Right forelimb (tissue), 1 donor: ENCODE measurements at regions not wholly inside any gene's neighbourhood (a gene's known extent, or its start where the extent isn't known, plus 50 kb on each side); places are given as distances from the start of the nearest gene placed in this dataset.
"Not testable (repeated sequence)": the region's sequence is repeated elsewhere in the genome, so short reads cannot be mapped to it uniquely, and the experiment has no call there.

Experiments used
- DNase-seq: peaks from one replicate; pipeline ENCODE4 v3.0.0-alpha.2; 2018

DNA sequence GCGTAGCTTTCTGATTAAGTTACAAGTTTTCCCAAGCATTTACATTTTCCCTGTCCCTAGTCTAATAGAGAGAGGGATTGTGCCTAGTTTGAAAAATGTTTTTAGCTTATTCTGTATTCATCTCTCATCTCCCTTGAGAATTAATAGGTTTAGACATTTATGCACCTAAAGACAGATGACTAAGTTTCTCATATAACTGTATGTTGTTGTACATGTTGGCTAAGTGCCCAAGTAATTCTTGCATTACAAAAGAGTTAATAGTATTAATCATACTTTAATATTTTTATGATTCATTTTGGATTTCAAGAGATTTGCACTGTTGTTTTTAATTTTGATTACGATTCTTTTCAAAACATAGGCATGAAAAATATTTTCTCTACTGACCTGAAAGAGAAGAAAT is 109.0 kb upstream of the TBL1XR1 start:
- no peak for DNase-seq

GRCh38 chr3:177307391-177307790 is 110.1 kb upstream of the TBL1XR1 start:
- no peak for DNase-seq

DNA sequence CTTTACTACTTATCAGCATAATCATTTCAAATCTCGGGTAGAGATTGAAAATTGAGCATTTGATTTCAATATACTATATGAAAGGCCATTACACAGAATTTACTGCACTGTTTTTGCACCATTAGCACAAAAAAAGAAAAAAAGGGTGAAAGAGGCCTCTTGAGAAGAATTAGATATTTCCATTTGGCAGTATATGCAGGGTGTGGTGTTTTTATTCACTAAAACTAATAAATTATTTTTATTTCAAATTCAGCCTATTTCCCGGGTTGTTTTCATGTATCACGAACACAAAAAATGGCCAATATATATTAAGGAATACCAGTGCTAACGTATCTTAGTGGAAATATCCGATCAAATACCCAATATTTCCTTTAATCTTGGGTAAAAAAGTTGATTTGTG is 110.5 kb upstream of the TBL1XR1 start:
- DNase-seq: no peak

- DNase-seq: no peak
These were observed 111.0 kb upstream of the TBL1XR1 start for GRCh38 chr3:177308286-177308685.

DNA sequence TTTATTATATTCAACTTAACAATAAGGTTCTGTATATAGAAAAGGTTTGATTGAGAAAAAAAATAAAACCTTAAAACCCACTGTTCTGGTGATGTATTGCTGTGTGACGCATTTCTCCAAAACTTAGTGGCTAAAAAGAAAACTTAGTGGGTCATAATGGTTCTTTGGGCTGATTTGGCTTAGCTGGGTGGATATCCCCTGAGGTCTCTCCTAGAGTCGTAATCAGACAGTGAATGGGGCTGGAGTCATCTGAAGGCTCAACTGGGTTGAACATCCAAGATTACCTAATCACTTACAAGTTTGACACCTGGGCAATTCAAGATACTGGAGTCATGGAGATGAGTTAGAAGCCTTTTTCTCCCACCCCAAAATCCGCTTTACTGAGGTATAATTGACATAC is 111.6 kb upstream of the TBL1XR1 start:
- DNase-seq: no peak

GRCh38 chr3:177312491-177312890 is 115.2 kb upstream of the TBL1XR1 start:
- no peak for DNase-seq

DNA sequence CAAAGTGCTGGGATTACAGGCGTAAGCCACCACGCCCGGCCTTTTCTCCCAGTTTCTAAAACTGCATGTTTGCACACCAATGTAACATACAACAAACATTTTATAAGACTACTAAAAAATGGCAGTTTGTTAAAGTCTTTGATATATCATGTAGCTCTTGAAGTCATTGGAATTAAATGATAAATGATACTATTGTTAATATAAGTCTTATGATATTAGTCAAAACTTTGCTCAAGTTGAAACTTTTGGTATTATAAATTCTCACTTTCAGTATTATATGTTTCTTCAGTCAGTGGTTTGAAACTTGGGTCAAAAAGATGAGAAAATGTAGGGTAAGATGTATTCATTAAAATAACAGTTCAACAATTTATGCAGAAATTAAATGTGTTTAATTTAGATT is 117.6 kb upstream of the TBL1XR1 start:
- no peak for DNase-seq

DNA sequence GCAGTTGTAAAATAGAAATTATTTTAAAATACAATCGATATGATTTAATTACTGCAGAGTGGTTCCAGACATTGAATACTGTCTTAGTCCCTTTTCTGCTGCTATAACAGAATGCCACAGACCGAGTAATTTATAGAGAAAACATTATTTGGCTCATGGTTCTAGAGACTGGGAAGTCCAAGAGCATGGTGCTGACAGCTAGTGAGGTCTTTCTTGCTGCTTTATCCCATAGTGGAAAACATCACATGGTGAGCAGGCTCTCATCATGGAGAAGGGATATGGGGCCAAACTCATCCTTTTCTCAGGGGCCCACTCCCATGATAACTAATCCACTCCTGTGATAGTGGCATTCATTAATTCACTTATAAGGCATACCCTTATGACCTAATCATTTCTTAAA is 120.0 kb upstream of the TBL1XR1 start:
- DNase-seq: no peak

DNA sequence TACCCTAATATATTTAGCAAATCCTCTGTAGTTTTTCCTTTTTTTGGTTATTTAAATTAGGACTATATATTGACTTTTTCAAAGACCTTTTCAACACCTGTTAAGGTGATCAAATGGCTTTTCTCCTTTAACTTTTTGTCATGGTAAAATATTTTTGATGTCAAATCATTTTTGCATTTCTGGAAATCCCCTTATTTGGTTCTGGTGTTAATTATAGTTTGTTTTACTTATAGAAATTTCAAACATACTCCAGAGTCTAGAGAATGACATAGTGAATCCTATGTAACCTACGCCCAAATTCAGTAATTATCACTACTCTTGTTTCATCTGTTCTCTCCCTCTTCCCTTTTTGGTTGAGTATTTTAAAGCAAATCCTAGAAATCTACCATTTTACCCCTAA is 121.3 kb upstream of the TBL1XR1 start:
- no peak for DNase-seq

DNA sequence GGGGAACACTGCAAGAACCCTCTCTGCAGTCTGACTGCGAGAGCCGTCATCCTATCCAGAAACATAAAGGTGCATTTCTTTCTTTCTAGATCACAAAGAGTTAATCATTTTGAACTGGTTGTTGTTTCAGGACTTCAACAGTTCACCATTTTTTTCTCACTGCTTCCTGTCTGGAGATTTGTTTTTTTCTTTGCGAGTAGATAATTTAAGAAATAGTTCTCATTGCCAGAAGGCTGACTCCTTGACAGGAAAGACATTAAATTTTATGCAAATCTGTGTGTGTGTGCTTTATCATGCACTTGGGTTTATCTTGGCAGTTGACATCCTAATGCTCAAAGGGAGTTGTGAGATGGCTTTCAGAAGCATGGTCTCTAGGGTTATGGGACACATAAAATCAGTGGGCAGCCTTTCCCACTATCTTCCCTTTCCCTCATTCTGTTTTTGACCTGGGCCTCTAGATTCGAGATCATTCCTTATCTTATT is 123.5 kb upstream of the TBL1XR1 start:
- no peak for DNase-seq

GRCh38 chr3:177321819-177322218 is 124.5 kb upstream of the TBL1XR1 start:
- DNase-seq: no peak

DNA sequence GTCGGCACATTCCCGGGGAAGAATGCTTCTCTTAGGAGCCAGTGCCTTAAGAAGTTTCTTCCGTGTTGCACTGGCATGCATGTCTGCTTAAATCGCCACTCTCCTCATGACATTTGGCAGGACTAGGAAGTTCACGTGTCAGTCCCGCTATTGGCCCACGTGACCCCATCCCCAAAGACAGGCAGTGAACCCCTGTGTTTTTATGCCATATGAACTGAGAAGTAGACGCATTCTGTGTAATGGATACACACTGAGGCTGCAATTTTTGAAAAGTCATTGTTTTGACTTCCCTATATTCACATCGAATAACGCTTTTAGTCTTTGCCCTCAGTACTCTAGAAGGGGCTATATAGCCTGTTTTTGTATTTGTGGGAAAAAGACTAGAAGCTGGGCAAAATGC is 125.6 kb upstream of the TBL1XR1 start:
- DNase-seq: no peak

DNA sequence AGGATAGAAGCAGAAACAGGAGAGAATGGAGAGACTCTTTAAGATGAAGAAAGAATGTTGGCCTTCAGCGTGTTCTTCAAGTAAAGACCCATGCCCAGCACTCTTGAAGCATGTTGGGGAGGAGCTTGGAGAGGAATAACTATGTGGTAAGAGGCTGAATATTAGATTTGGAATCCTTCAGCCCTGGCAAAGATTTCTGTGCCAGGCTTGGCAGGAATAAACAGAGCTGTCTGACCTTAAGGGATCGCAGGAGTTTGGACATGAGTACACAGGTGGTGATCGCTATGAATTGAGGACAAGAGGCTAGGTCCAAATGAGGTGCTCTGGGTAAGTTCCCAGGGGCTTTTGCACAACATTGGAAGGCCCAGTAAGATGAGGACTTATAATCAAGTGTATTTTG is 132.6 kb upstream of the TBL1XR1 start:
- no peak for DNase-seq

- DNase-seq: no peak
These were observed 133.5 kb upstream of the TBL1XR1 start for GRCh38 chr3:177330779-177331178.

DNA sequence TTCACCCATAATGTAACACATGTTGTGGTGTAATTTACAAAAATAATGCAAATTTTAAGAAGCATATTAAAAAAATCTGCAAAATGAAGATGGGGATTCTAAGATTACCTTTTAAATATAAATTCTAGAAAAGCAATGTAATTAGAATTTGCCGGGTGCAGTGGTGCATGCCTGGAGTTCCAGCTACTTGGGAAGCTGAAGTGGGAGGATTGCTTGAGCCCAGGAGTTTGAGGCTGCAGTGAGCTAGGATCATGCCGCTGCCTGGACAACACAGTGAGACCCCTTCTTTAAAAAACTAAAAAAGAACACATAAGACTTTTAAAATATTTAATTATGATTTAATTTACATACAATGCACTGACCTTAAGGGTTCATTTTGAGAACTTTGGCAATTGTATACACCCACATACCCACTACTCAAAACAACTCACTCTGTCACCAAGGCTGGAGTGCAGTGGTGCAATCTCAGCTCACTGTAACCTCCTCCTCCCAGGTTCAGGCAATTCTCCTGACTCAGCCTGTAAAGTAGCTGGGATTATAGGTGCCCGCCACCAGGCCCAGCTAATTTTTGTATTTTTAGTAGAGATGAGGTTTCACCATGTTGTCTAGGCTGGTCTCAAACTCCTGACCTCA is 134.0 kb upstream of the TBL1XR1 start:
- DNase-seq: no peak

DNA sequence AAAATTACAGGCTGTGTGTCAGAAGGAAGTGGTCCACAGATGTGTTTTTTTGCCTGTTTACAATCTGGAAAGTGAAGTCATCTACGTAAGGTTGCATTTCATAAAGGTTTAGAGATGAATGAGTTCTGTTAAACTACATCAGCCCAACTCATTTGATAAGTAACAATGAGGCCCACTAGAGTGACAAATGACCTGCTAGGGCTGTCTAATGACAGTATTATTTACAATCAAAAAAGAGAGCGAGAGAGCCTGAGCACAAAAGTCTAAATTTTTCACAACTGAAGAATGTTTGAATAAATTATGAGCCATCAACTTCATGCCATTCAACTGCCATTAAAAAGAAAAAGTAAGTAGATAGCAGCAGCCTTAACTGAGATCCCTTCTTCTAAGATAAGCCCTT is 135.7 kb upstream of the TBL1XR1 start:
- no peak for DNase-seq

DNA sequence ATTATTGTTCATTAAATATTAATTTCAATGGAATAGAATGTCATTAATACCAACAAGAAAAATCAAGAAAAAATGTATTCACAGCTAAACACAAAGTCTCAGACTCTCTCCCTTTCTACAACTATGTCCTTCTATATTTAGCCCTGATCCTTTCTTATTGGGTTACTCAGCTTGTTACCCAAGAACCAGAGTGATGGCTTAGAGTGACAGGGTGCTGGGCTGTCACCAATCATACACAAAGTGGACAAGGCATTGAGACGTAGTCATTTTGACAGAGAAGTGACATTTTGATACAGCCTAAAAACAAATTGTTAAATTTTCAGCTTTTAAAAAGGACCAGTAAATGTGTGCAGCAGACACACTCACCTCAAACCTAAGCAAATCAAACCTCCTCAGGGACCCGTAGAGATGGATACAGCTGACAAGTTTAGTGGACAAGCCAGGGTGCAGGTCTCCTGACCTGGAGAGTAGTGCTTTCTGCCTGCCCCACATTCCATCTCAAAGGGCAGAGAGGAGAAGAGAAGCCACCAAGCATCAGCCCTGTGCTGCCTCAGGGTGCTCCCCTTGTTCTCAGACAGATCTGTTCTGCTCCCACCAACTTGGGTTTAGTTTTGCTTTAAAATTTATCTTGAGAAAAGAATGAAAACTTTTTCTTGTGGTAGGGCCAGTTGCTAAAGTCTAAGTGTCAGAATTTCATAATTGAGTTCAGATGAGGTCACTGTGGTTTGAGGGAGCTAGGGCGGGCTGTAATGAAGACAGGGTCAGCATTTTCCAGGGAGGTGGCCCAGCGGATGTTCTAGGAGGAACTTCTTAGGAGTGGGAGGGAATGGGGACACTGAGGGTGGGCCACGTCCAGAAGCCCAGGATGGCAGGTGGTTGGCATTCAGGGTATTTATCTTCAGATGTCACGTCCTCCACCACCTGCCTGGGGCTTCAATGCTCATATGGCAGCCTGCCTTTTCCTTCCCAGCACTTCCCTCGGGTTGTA is 136.5 kb upstream of the TBL1XR1 start:
- no peak for DNase-seq

DNA sequence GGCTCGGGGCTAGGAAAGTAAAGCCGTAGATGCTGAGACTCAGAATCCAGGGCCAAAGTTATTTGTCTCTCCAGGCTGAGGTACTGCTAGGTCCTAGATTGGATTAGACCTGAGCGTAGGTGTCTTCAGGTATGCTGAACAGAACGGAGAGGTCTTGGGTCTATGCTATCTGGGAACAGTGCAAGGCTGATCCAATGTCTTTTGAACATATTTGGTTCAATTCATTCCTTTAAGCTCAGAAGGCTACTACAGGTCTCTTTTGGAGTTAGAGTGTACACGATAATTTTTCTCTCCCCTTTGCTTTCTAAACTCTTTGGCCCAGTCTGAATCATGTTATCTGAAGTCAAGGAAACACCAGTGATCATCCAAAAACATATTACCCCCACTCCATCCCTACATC is 137.5 kb upstream of the TBL1XR1 start:
- DNase-seq: no peak

DNA sequence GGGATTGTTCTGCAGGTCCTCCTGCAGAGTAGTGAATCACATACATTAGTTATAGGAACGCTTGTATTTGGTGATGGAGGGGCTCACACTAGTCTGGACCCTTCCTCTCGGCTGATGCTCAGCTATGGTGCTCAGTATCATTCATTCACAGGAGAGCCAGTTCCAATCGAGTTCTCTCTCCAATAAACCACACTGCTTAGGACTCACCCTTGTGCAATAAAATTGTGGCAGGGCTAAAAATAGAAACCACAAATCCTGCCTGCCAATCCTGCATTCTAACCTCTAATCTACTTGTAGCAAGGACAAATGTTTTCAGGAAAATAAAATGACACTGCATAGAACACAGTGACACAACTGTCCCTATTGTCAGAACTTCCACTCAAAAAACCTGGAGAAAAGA is 138.4 kb upstream of the TBL1XR1 start:
- DNase-seq: no peak

- no peak for DNase-seq
These were observed 139.7 kb upstream of the TBL1XR1 start for GRCh38 chr3:177336873-177337450.

DNA sequence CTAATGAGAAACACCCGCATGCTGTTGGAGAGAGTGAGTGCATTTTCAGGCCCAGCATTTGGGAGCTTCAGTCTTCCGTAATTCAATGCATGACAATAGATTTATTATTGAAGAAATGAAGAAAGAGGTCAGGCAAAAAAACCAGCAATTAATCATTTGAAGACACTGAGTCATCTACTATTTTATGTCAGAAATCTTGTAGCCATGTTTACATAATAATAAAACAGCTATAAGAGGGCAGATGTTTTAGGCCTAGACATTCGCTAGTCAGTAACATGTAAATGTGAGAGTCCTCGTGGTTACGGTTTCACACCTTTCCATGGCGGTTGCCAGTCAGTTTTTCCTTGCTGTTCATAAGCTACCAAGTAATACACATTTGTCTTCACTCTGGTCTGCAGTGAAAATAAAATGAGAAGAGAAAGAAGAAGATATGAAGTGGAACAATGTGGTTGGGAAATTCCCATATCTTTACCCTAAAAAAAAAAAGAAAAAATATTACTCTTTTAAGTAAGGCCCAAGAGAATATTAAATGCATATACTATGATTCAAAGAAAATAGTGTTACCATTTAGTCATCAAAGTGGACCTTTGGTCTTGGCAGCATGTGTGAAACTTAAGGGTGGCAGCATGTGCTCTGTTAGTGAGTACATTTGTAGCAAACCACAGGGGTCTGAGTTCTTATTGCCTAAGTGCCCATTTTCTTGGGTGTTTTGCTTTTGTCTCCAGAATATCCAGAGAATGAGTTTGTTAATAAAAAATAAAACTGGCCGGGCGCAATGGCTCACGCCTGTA is 140.5 kb upstream of the TBL1XR1 start:
- no peak for DNase-seq

GRCh38 chr3:177338697-177339219 is 141.5 kb upstream of the TBL1XR1 start:
- DNase-seq: no peak

- not testable (repeated sequence) for DNase-seq
These were observed 142.0 kb upstream of the TBL1XR1 start for GRCh38 chr3:177339220-177339703.
